Pancreas (tissue), 10 donors: ENCODE measurements at regions not wholly inside any gene's neighbourhood (a gene's known extent, or its start where the extent isn't known, plus 50 kb on each side); places are given as distances from the start of the nearest gene placed in this dataset.

Experiments used
- ATAC-seq, 4 donors: fragments of 200-7000 bp; cut with Tn5 transposase; one replicate each; pipeline versions ENCODE4 v1.8.0 to v1.9.1; 2020; ENCODE audit warnings: mild to moderate bottlenecking in 4 of 4, moderate library complexity in 4 of 4
- DNase-seq, 6 donors: peaks; one replicate each; pipeline ENCODE4 v3.0.0-alpha.2; 2020
- FAIRE-seq: peaks from 2 replicates; lab custom pipeline; 2012; peaks lifted over from hg19 to GRCh38; lab: Jason Lieb, UNC
- H3K27ac ChIP-seq, 4 donors: fragments of 200-600 bp; sonication (generic); 1 replicate in 3 of 4; 2 replicates in 1 of 4; pipeline versions ENCODE4 v1.5.0 to v1.8.0; 2020
- H3K27me3 ChIP-seq, 4 donors: fragments of 200-600 bp; one replicate each; pipeline ENCODE4 v1.8.0; 2021
- H3K36me3 ChIP-seq, 3 donors: fragments of 200-600 bp; sonication (generic) in 1 of 3; one replicate each; pipeline versions ENCODE4 v1.5.0 to v1.8.0; 2020 to 2021
- H3K4me1 ChIP-seq, 3 donors: fragments of 200-600 bp; one replicate each; pipeline ENCODE4 v1.8.0; 2021
- H3K4me3 ChIP-seq, 4 donors: fragments of 200-600 bp; sonication (generic) in 2 of 4; one replicate each; pipeline versions ENCODE4 v1.5.0 to v1.8.0; 2020 to 2021
- H3K9me3 ChIP-seq, 4 donors: fragments of 200-600 bp; one replicate each; pipeline ENCODE4 v1.8.0; 2021
- CTCF ChIP-seq, 4 donors: fragments of 200-600 bp; sonication (generic) in 3 of 4; IDR thresholded peaks; one replicate each; pipeline versions ENCODE4 v1.5.0 to v1.8.0; 2021; ENCODE audit warnings: antibody characterized with exemption in 4 of 4
- WGBS, 2 donors: extraction: QIAGEN DNeasy Blood & Tissue Kit; methylation state at CpG; one replicate each; pipeline ENCODE4 v1.1.7; 2013; 5-methylcytosine and 5-hydroxymethylcytosine counted together
- intact Hi-C, 3 donors: fragments of 100-400 bp; cut with DNase I; formaldehyde crosslinking; loops; one replicate each; pipeline versions ENCODE4 v1.11.1 to v1.14.2; 2022
- donor health status: healthy with polysubstance abuse.
- donor health status: DM: no; HTN: no; CAD: no; lungs with moderate emphysema.
- donor health status: DM: no; HTN: no; CAD: no.
- donor health status: control.
- donor health status: control.
- donor health status: Bipolar disorder and iron deficiency.
- donor health status: DM: yes; HTN: yes; CAD: no.
- donor health status: DM: no; HTN: no; CAD: no.
- donor health status: DM: no; HTN: no; CAD: no.
- donor health status: DM: yes; HTN: yes; CAD: no.

- Histone ChIP-seq H3K27ac (no peak overlapping the region), H3K9me3 (no peaks in the 10 kb centered on the region), H3K4me3 (no peak overlapping the region), H3K27me3 (no peaks in the 10 kb centered on the region), H3K4me1 (no peaks in the 10 kb centered on the region), H3K36me3 (no peaks in the 10 kb centered on the region)
- 86 to 90% methylated on average over 2 of the region's 2 CpGs for WGBS, 2 donors
- ATAC-seq (no peak), DNase-seq (no peak), FAIRE-seq (no peak)
- no peak for TF ChIP-seq CTCF (IDR thresholded peaks at IDR 0.05)
- intact Hi-C loops, result no loop called here
These were observed 50.5 kb upstream of the FZD7 start for GRCh38 chr2:201983174-201983573.

DNA sequence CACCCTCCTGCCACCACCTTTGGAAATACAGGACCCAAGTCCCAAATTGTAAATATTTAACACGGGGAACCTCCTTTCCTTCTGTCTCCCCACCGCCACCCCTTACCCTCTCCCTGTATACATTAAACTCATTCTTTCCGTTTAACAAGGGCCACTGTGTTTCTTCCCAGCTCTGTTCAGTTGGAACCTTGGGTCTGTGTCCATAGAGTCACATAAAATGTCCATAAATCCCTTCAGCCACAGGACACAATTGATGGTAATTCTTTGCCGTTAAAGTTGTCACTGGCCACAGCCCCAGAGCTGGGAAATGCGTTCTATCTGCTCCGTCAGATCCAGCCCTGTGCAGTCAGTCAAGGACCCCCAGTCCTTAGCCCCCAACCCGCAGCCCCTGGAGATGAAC is 49.9 kb upstream of the FZD7 start:
- Histone ChIP-seq H3K36me3 (no peaks in the 10 kb centered on the region), H3K4me3 (no peak overlapping the region), H3K27ac (no peak overlapping the region), H3K9me3 (no peaks in the 10 kb centered on the region), H3K4me1 (no peaks in the 10 kb centered on the region), H3K27me3 (no peaks in the 10 kb centered on the region)
- WGBS, 2 donors, result 78 to 85% methylated on average over 7 of the region's 7 CpGs
- intact Hi-C loops, result no loop called here
- DNase-seq (no peak), ATAC-seq (no peak), FAIRE-seq (no peak)
- no peak for TF ChIP-seq CTCF (IDR thresholded peaks at IDR 0.05)
